HUDEP-2 (cell line): ENCODE measurements at regions not wholly inside any gene's neighbourhood (a gene's known extent, or its start where the extent isn't known, plus 50 kb on each side); places are given as distances from the start of the nearest gene placed in this dataset.

ENCODE experiments used
- DNase-seq, 76 experiments: peaks; one replicate each; lab custom pipeline; 2025; ENCODE audit not compliant: unreplicated experiment in 76 of 76; lab: John Stamatoyannopoulos, UW

- DNase-seq, result no peak
Observed at GRCh38 chr16:51569203-51569931, 418.3 kb upstream of the SALL1 start.

GRCh38 chr16:51567911-51568310 is 416.8 kb upstream of the SALL1 start:
- DNase-seq, result no peak

- DNase-seq, result no peak
Observed at GRCh38 chr16:51565184-51565583, 414.1 kb upstream of the SALL1 start.

DNA sequence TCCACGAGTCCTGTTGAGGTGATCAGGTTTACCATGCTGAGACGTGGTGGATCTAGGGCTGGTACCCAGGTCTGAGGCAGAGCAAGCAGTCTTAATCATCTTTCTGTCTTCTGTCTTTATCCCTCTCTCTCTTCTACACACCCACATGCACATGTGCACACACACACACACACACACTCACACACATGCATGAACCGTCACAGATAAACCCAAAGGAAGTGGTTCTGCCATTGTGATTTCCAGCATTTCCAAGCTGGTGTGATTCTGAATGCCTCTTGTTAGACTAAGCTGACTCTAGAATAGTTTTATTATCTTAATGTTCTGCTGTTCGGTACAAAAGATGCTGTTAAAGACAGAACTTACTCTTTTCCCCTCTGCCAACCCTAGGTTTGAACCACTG is 411.8 kb upstream of the SALL1 start:
- DNase-seq, result no peak

- DNase-seq, result no peak
Observed at GRCh38 chr16:51559901-51560300, 408.8 kb upstream of the SALL1 start.

DNA sequence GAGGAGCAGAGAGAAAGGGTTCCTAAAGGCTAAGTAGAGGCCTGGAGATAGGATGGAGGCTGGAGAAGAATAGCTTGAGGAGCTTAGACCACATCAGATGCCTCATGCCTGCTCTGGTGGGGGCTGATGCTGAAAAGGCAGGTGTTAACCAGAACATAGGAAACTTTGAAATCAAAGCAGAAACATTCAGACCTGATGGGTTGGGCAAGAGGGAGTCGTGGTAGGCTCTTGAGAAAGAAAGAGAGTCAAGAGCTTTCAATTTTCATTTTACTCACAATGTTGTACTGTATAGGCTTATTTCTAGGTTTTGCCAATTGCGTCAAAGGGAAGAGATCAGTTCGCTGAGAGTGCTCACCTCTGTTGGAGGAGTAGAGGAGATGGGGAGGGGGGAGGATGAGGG is 406.6 kb upstream of the SALL1 start:
- DNase-seq, result no peak

GRCh38 chr16:51556694-51557340 is 405.7 kb upstream of the SALL1 start:
- no peak for DNase-seq

DNA sequence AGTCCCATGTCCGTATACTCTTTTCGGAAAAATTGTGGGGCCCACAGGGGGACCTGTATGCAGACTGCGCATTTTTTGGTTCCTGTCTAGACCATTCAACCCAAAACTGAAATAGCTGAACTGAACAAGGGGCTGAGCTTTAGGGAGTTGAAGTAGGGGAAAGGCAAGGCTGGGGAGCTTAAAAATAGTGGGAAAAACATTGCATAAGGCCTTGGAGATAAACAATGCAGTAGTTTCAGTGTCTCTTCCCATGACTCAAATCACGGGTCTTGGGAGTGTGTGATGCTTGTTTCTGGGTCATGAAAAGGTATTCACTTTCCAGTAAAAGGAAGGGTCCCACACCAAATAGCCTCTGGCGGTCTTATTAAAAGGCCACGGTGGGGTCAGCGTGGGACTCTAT is 402.8 kb upstream of the SALL1 start:
- no peak for DNase-seq

GRCh38 chr16:51553314-51553713 is 402.2 kb upstream of the SALL1 start:
- DNase-seq, result no peak

GRCh38 chr16:51550800-51551347 is 399.8 kb upstream of the SALL1 start:
- DNase-seq, result no peak

GRCh38 chr16:51549836-51550235 is 398.8 kb upstream of the SALL1 start:
- DNase-seq, result no peak

DNA sequence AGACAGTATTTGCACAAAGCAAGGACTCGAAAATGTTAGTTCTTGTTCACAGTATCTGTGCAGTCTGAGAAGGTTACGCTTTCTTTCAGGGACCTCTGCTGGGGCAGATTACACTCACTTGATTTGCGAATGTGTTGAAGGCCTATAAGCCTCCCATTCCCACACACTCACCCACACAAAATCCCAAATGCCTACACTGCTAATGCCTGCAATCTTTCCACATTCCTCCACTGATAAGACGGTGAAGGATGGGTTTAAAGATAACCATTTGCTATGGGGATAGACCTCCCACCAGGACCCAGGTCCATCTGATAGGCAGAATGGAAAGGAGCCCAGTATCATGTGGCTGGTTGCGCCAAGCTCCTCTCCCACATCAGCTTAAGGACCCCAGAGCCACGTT is 394.9 kb upstream of the SALL1 start:
- no peak for DNase-seq

- no peak for DNase-seq
Observed at GRCh38 chr16:51544851-51545467, 393.9 kb upstream of the SALL1 start.

DNA sequence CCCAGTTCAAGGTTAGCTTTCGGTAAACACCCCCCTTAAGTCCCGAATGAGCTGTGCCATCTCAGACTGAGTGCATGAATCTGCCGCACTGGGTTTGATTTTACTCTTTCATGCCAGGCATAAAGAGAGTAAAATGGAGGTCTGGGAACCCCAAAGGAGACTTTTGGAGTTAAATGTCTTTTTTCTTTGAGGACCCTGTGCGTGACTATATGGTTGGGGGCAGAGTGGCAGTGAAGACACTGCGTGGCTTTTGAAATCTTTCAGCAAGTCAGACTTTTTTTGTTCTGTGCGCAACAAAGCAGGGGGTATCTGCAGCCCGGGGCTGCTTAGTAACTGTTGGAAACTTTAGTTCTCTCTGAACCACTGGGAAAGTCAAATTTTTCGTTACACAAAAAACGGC is 392.9 kb upstream of the SALL1 start:
- no peak for DNase-seq

DNA sequence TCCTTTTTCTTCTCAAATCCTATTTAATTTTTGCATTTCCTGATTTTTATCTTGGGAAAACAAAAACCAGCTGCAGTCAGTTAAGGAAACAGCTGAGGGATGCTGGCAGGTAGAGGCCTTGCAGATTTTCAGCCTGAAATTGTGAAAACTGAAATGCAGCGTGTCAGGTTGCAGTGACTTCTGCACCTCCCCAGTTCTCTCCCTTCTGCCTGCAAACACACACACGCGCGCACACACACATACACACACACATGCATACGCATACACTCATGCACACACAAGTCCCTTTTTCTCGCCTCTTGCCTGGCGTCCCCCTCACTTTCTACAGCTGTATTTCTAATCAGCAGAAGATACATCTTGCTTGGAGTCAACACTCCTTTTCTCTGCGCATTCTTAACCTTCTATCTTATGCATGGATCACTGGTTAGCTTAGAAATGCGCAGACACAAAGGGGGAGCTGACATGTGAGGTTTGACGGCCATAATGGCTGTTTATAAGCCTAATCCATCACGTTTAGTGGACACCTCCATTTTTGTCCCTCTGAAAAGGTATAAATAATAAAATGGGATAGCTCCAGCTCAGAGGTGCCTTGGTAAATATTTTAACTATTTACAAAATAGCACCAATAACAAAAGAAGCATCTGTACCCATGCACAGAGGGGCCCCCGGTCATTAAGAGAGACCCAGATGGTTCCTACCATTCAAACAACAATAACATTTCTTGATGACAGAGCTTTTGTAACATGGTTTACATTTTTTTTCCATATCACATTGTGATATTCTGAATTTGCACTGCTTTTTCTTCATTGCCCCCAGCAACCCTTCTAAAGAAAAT is 392.1 kb upstream of the SALL1 start:
- DNase-seq, result no peak

DNA sequence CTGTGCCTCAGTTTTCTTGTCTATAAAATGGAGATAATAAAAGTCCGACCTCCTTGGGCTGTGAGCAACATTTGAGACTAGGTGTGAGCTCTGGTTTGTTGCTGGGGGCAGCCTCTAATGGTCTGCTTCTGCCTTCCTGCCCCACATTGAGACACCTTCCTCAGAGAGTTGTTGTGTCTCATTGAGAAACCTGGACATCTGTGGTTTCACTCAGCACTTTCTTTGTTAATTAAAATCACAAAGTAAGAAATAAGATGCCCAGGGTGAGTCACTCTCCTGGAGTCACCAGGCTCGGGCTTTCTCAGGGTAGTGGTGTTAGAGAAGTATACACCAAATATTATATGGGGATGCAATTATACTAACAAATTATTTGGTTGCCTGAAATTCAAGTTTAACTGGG is 389.2 kb upstream of the SALL1 start:
- DNase-seq, result no peak

GRCh38 chr16:51538707-51539498 is 387.8 kb upstream of the SALL1 start:
- no peak for DNase-seq

DNA sequence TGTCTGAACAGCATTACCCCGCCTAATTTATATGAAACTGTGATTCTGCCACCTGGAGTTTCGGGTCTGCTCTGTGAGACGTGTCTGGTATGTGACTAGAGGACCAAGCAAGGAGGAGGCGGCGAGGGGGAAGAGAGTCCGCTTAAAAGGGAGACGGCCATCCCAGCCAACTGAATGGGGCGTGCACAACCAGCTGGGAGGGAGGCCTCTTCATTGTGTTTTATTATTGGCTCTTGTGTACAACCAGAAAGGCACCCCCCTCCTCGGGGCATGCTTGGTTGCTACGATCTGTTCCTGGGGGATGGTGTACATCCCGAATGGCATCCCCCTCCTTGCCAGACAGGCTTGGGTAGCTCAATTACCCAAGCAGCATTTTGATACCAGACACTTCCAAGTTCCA is 384.5 kb upstream of the SALL1 start:
- no peak for DNase-seq

GRCh38 chr16:51532551-51532950 is 381.5 kb upstream of the SALL1 start:
- no peak for DNase-seq

- DNase-seq, result no peak
Observed at GRCh38 chr16:51531271-51531670, 380.2 kb upstream of the SALL1 start.
